GM12878 (cell line): ENCODE measurements at regions not wholly inside any gene's neighbourhood (a gene's known extent, or its start where the extent isn't known, plus 50 kb on each side); places are given as distances from the start of the nearest gene placed in this dataset.

ENCODE experiments used
- ATAC-seq: fragments of 200-7000 bp; cut with Tn5 transposase; 3 replicates; pipeline ENCODE4 v1.9.1; 2020; ENCODE audit warnings: mild to moderate bottlenecking, moderate library complexity
- BruUV-seq: library from RNA; stranded (reverse); fragments of 400-500 nt; replicated peaks from 2 replicates; lab custom pipeline; 2021; lab: Mats Ljungman, UMichigan
- CTCF ChIA-PET: fragments of 300-600 bp; sonication (Branson Sonifier 250); formaldehyde crosslinking; extraction: SDS; loops from one replicate; lab custom pipeline; 2021; ENCODE audit warnings: inconsistent platforms; lab: Yijun Ruan, JAX
- POLR2A ChIA-PET: fragments of 350-600 bp; formaldehyde crosslinking; extraction: SDS; loops from one replicate; lab custom pipeline; 2021; ENCODE audit warnings: inconsistent platforms; lab: Charles Lee
- RAD21 ChIA-PET: fragments of 300-600 bp; sonication (Branson Sonifier 250); formaldehyde crosslinking; loops from one replicate; lab custom pipeline; 2023; ENCODE audit warnings: antibody characterized with exemption; ENCODE audit not compliant: unreplicated experiment; lab: Charles Lee
- SMC1A ChIA-PET: fragments of 300-600 bp; sonication (Branson Sonifier 250); formaldehyde crosslinking; loops from one replicate; lab custom pipeline; 2023; ENCODE audit not compliant: unreplicated experiment, uncharacterized antibody; lab: Charles Lee
- DNase-seq: peaks from one replicate; pipeline ENCODE4 v3.0.0-alpha.2; 2011; ENCODE audit warnings: low read depth, low spot score
- FAIRE-seq: peaks from 3 replicates; lab custom pipeline; 2011; peaks lifted over from hg19 to GRCh38; lab: Jason Lieb, UNC
- H2AFZ ChIP-seq: 2 replicates; pipeline ENCODE4 v1.6.0; 2011; ENCODE audit warnings: low read depth, low read length, control low read depth; ENCODE audit not compliant: control insufficient read depth
- H3K27ac ChIP-seq: 2 replicates; pipeline ENCODE4 v1.5.1; 2011; ENCODE audit warnings: control low read depth; ENCODE audit not compliant: control insufficient read depth, insufficient read depth
- H3K27me3 ChIP-seq, 2 experiments: replicated peaks in 1 of 2; 2 replicates each; pipeline versions ENCODE4 v1.6.0 to v1.6.1; 2011; ENCODE audit warnings: low read length in 1 of 2; ENCODE audit not compliant: control insufficient read depth in 2 of 2, insufficient read depth in 2 of 2
- H3K36me3 ChIP-seq, 2 experiments: 2 replicates each; pipeline ENCODE4 v1.5.1; 2011; ENCODE audit warnings: low read length in 1 of 2; ENCODE audit not compliant: control insufficient read depth in 2 of 2, insufficient read depth in 2 of 2
- H3K4me1 ChIP-seq: 2 replicates; pipeline ENCODE4 v1.6.1; 2011; ENCODE audit warnings: mild to moderate bottlenecking, low read length, moderate library complexity, mixed read lengths; ENCODE audit not compliant: control insufficient read depth, insufficient read depth
- H3K4me2 ChIP-seq: 2 replicates; pipeline ENCODE4 v1.6.0; 2011; ENCODE audit warnings: control low read depth; ENCODE audit not compliant: control insufficient read depth, insufficient read depth
- H3K4me3 ChIP-seq: fragments of 200-600 bp; sonication (generic); 2 replicates; pipeline ENCODE4 v1.5.1; 2016
- H3K79me2 ChIP-seq: 2 replicates; pipeline ENCODE4 v1.6.0; 2011; ENCODE audit warnings: low read length; ENCODE audit not compliant: control insufficient read depth, insufficient read depth
- H3K9ac ChIP-seq: 2 replicates; pipeline ENCODE4 v1.8.0; 2011; ENCODE audit warnings: low read length, control low read depth, mixed read lengths; ENCODE audit not compliant: control insufficient read depth, insufficient read depth
- H3K9me3 ChIP-seq: replicated peaks from 3 replicates; pipeline ENCODE4 v1.5.1; 2011; ENCODE audit warnings: mild to moderate bottlenecking, low read length; ENCODE audit not compliant: control insufficient read depth, insufficient read depth
- H4K20me1 ChIP-seq: 2 replicates; pipeline ENCODE4 v1.6.0; 2011; ENCODE audit not compliant: control insufficient read depth, insufficient read depth
- CREM ChIP-seq: IDR thresholded peaks from 2 replicates; pipeline ENCODE4 v1.6.1; 2014; ENCODE audit warnings: antibody characterized with exemption, low read depth
- DPF2 ChIP-seq: fragments of 450-650 bp; IDR thresholded peaks from 2 replicates; pipeline ENCODE4 v1.6.1; 2017; ENCODE audit warnings: mild to moderate bottlenecking
- E2F4 ChIP-seq: IDR thresholded peaks from 2 replicates; pipeline ENCODE4 v1.6.1; 2012; ENCODE audit warnings: low read depth, low read length, improper control_type of control experiment
- HDAC2 ChIP-seq: fragments of 200-600 bp; sonication (generic); IDR thresholded peaks from 2 replicates; pipeline ENCODE4 v1.6.1; 2017
- HSF1 ChIP-seq: fragments of 150-350 bp; IDR thresholded peaks from 2 replicates; pipeline ENCODE4 v1.6.1; 2014; ENCODE audit warnings: mild to moderate bottlenecking, low read depth, low read length
- JUNB ChIP-seq: IDR thresholded peaks from 2 replicates; pipeline ENCODE4 v1.6.1; 2016; ENCODE audit warnings: antibody characterized with exemption, mild to moderate bottlenecking
- KAT2A ChIP-seq: conservative IDR thresholded peaks from 2 replicates; pipeline ENCODE4 v1.6.1; 2011; ENCODE audit warnings: low read depth, low read length; ENCODE audit not compliant: control insufficient read depth
- KDM1A ChIP-seq: fragments of 200-600 bp; sonication (generic); IDR thresholded peaks from 2 replicates; pipeline ENCODE4 v1.6.1; 2016; ENCODE audit warnings: borderline replicate concordance
- NFIC ChIP-seq: IDR thresholded peaks from 2 replicates; pipeline ENCODE4 v1.6.1; 2012; ENCODE audit warnings: low read depth, mild to moderate bottlenecking, inconsistent platforms, low read length, moderate library complexity
- PAX8 ChIP-seq: fragments of 450-650 bp; IDR thresholded peaks from 2 replicates; pipeline ENCODE4 v1.6.1; 2017; ENCODE audit warnings: mild to moderate bottlenecking, moderate library complexity
- POU2F2 ChIP-seq: IDR thresholded peaks from 3 replicates; pipeline ENCODE4 v1.6.1; 2011; ENCODE audit warnings: low read depth, mild to moderate bottlenecking, low read length, borderline replicate concordance
- SPI1 ChIP-seq: IDR thresholded peaks from 2 replicates; pipeline ENCODE4 v1.6.1; 2011; ENCODE audit warnings: low read depth, mild to moderate bottlenecking, low read length, moderate library complexity, borderline replicate concordance; ENCODE audit not compliant: insufficient read depth
- SRF ChIP-seq, 2 experiments: IDR thresholded peaks; 2 replicates each; pipeline ENCODE4 v1.6.1; 2011; ENCODE audit warnings: low read depth in 2 of 2, low read length in 2 of 2, mild to moderate bottlenecking in 1 of 2, moderate library complexity in 1 of 2
- TCF3 ChIP-seq: IDR thresholded peaks from 2 replicates; pipeline ENCODE4 v1.6.1; 2012; ENCODE audit warnings: low read depth, mild to moderate bottlenecking, low read length, borderline replicate concordance; ENCODE audit not compliant: insufficient read depth
- ZNF592 ChIP-seq: fragments of 450-650 bp; IDR thresholded peaks from 2 replicates; pipeline ENCODE4 v1.6.1; 2017; ENCODE audit warnings: mild to moderate bottlenecking, moderate library complexity
- ZNF622 ChIP-seq: fragments of 450-650 bp; IDR thresholded peaks from 2 replicates; pipeline ENCODE4 v1.6.1; 2017; ENCODE audit warnings: mild to moderate bottlenecking, inconsistent platforms
- WGBS: methylation state at CpG from one replicate; pipeline ENCODE4 v1.1.6; 2016; ENCODE audit warnings: low lambda C conversion rate; ENCODE audit not compliant: insufficient replicate concordance, insufficient coverage; ENCODE audit errors: missing lambda C conversion rate; 5-methylcytosine and 5-hydroxymethylcytosine counted together
- in situ Hi-C: fragments of 300-500 bp; cut with MboI; formaldehyde crosslinking; loops from 9 replicates; pipeline ENCODE4 v1.14.3; 2018; ENCODE audit warnings: mixed read lengths
- intact Hi-C: fragments of 100-400 bp; cut with micrococcal nuclease; formaldehyde crosslinking; loops from one replicate; pipeline ENCODE4 v1.14.2; 2022; ENCODE audit not compliant: unreplicated experiment

GRCh38 chr12:130086248-130086647 lies 76.0 kb upstream of the FZD10 start:
- Histone ChIP-seq H3K4me1 (no peaks in the 10 kb centered on the region), H3K79me2 (no peaks in the 10 kb centered on the region), H3K27ac (no peak overlapping the region), H3K9ac (no peak overlapping the region), H3K9me3 (no peaks in the 10 kb centered on the region; the same call in 2 of the 3 replicates), H3K4me2 (no peak overlapping the region), H3K27me3 (no peaks in the 10 kb centered on the region), H3K36me3 (no peaks in the 10 kb centered on the region), H4K20me1 (no peaks in the 10 kb centered on the region), H2AFZ (no peak overlapping the region), H3K4me3 (no peak overlapping the region)
- FAIRE-seq, result no peak
- WGBS, result under 1% methylated on average over 11 of the region's 11 CpGs
- intact Hi-C loops (no loop called here), in situ Hi-C loops (no loop called here)
- RAD21 ChIA-PET, result no interaction called here
- POLR2A ChIA-PET, result no interaction called here
- SMC1A ChIA-PET, result interaction anchor here (1.2 kb wide), 1 partner anchor 10 kb away, joined by 3 read pairs; no protein-coding TSS in a partner anchor
- no peak for ATAC-seq
- CTCF ChIA-PET, result no interaction called here
- BruUV-seq, result no TSS peak
- TF ChIP-seq PAX8 (no peak), JUNB (no peak), DPF2 (no peak), SRF (IDR thresholded peaks at IDR 0.05; ENCODE audit: low read depth in 2 of 2, low read length in 2 of 2) (no peak), SPI1 (no peak), HDAC2 (no peak), KAT2A (no peak), NFIC (no peak), CREM (no peak), POU2F2 (no peak), HSF1 (no peak), ZNF592 (no peak), E2F4 (no peak), KDM1A (no peak), ZNF622 (no peak), TCF3 (no peak)
- DNase-seq, result no peak
